ENCODE measurements at regions not wholly inside any gene's neighbourhood (a gene's known extent, or its start where the extent isn't known, plus 50 kb on each side); places are given as distances from the start of the nearest gene placed in this dataset.

- TF ChIP-seq, protein P1, sequence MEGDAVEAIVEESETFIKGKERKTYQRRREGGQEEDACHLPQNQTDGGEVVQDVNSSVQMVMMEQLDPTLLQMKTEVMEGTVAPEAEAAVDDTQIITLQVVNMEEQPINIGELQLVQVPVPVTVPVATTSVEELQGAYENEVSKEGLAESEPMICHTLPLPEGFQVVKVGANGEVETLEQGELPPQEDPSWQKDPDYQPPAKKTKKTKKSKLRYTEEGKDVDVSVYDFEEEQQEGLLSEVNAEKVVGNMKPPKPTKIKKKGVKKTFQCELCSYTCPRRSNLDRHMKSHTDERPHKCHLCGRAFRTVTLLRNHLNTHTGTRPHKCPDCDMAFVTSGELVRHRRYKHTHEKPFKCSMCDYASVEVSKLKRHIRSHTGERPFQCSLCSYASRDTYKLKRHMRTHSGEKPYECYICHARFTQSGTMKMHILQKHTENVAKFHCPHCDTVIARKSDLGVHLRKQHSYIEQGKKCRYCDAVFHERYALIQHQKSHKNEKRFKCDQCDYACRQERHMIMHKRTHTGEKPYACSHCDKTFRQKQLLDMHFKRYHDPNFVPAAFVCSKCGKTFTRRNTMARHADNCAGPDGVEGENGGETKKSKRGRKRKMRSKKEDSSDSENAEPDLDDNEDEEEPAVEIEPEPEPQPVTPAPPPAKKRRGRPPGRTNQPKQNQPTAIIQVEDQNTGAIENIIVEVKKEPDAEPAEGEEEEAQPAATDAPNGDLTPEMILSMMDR (IDR thresholded peaks at IDR 0.05; ENCODE audit: extremely low read depth, missing control alignments) = no peak
- no peak for DNase-seq (ENCODE audit: low spot score)
These were observed 569.8 kb upstream of the RIOK2 start for GRCh38 chr5:97752871-97753270.

DNA sequence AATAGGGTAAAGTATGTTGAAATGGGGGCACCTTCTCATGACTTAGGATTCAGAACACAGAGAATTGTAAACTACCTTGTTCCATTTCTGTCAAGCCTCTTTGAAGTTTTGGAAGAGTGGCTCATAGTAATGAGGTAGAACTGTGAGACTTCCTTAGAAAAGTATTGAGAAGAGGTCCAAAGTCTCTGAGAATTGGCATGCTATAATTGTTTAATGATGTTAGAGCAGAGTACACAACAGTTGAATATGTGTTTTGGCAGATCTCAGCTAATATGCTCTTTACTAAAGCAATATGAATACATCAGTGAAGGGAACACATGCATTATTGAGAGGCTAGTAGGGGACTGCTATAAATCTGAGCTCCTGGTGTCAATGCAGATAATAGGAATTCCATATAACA is 579.4 kb upstream of the RIOK2 start:
- TF ChIP-seq, protein P1 (IDR thresholded peaks at IDR 0.05; ENCODE audit: extremely low read depth, missing control alignments) = no peak

DNA sequence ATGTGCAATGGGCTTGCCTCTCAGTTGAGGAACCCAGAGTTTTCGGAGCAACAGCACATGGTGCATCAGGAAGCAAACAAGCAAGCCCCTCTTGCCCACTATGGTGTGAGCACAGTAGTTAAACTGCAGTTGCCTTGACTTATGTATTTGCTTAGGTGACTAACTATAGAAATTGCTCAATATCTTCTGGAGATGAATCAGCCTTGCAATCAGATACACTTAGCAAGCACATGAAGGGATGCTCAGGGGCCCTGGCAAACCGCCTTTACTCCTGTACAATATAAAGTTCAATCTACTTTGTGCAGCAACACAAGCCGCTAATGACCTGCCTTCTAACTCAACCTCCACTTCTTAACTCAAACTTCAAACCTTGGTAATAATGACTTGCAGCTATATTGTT is 581.7 kb upstream of the RIOK2 start:
- TF ChIP-seq, protein P1 (IDR thresholded peaks at IDR 0.05; ENCODE audit: extremely low read depth, missing control alignments) = no peak
- DNase-seq (ENCODE audit: low spot score) = no peak

More for the DNA sequence above, 579.4 kb upstream of the RIOK2 start:
- no peak for DNase-seq (ENCODE audit: low spot score)

DNA sequence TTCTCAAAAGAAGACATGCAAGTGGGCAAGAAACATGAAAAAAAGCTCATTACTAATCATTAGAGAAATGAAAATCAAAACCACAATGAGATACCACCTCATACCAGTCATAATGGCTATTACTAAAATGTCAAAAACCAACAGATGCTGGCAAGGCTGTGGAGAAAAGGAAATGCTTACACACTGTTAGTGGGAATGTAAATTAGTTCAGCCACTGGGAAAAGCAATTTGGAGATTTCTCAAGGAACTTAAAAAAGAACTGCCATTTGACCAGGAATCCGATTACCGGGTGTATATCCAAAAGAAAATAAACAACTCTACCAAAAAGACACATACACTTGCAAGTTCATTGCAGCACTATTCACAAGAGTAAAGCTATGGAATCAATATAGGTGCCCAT is 595.4 kb upstream of the RIOK2 start:
- TF ChIP-seq, protein P1 (IDR thresholded peaks at IDR 0.05; ENCODE audit: extremely low read depth, missing control alignments) = no peak
- DNase-seq (ENCODE audit: low spot score) = no peak

GRCh38 chr5:97788369-97788768 is 605.3 kb upstream of the RIOK2 start:
- DNase-seq (ENCODE audit: low spot score) = no peak
- TF ChIP-seq, protein P1 (IDR thresholded peaks at IDR 0.05; ENCODE audit: extremely low read depth, missing control alignments) = no peak

GRCh38 chr5:97797994-97798451 is 615.0 kb upstream of the RIOK2 start:
- no peak for DNase-seq (ENCODE audit: low spot score)
- TF ChIP-seq, protein P1 (IDR thresholded peaks at IDR 0.05; ENCODE audit: extremely low read depth, missing control alignments) = no peak

DNA sequence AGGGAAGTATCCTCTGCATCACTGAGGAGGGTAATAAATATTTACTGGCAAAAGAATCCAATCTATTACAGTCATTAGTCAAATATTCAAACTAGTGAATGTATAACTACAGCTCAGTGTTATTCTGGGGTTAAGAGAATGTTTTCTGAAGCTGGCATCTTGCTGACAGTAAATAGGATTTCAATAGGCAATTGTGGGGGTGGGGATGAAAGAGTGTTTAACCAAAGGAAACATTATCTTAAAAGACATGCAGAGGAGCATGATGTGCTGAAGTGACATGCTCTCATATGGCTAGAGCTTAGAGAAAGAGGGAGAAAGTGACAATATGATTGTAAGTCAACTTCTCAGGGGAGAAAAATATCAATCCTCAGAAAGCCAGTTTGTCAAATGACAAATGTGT is 618.4 kb upstream of the RIOK2 start:
- DNase-seq (ENCODE audit: low spot score) = no peak
- TF ChIP-seq, protein P1 (IDR thresholded peaks at IDR 0.05; ENCODE audit: extremely low read depth, missing control alignments) = no peak

All from GM20000 (cell line).